Stimulated activated CD4-positive, alpha-beta T cell treated with anti-CD3 and anti-CD28 coated beads, Interleukin-4, amount 100 ng/mL, for 48 hours (primary cell): ENCODE measurements at regions not wholly inside any gene's neighbourhood (a gene's known extent, or its start where the extent isn't known, plus 50 kb on each side); places are given as distances from the start of the nearest gene placed in this dataset.
"Not testable (repeated sequence)": the region's sequence is repeated elsewhere in the genome, so short reads cannot be mapped to it uniquely, and the experiment has no call there.

Experiments used
- DNase-seq, 2 donors: peaks; one replicate each; pipeline ENCODE4 v3.0.0-alpha.2; 2020; ENCODE audit warnings: low read depth in 2 of 2

DNA sequence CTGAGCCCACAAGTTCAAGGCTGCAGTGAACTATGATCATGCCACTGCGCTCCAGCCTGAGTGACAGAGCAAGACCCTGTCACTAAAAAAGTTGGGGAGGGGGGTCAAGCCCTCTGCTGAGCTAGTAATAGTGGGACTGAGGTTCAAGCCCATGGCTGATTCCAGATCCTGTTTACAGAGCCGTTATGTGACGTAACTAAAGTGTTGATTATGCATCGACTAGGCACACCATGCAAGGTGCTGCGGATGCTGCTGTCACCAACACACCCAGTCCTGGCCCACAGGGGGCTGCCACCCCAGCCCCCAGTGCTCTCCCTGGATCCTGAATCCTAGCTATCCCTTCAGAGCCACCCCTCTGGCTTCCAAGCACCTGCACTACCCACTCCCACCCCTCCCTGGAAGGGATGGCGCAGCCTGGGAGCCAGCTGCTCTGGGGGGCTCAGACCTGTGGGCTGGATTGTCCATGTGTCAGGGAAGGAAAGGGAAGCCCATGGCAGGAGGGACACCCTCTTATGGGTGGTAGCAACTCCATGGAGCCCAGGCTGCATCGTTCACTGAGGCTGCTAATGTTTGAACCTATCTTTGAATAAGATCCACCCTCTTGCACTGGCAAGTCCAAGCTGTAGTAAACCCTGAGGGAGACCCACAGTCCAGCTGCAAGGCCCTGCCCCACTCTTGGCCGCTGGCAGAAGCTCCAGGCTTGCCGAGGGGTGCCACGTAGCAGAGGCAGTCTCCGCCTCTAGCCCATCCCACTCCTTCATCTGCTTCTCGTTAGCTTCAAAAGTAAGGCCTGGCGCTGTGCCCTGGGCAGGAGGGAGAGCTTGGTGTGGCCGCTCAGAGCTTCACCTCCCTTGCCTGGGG is 95.0 kb downstream of the SNX5 start:
- no peak for DNase-seq

DNA sequence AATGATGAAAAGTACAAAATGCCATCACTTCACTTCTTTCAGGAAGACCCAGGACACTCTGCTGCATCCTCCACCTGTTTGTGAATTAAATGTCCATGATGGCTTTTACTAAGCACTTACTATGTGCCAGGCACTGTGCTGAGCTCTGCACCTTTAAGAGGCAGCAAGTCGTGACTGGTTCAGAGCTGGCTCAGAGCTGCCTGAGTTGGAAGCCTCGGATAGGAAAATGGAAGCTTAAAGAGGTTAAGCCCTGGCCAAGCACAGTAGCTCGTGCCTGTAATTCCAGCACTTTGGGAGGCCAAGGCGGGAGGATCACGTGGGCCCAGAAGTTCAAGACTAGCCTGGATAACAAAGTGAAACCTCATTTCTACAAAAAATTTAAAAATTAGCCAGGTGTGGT is 95.6 kb downstream of the SNX5 start:
- DNase-seq, result no peak

DNA sequence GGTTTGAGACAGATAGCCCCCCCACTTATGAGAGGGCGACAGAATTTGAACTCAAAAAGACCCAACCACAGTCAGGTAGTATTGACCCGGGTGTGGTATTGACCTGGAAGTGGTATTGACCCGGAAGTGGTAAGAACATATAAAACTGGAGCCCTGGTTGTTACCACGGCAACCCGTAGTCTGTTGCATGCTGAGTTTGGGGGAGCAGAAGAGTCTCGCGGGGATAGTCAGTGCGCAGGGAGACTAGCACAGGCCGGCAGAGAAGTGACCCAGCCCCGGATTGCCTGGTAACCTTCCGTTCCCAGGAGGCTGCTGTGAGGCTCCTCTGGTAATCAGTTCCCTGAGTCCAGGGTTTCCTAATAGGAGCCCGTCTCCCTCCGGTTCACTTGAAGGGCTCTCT is 96.2 kb downstream of the SNX5 start:
- no peak for DNase-seq

DNA sequence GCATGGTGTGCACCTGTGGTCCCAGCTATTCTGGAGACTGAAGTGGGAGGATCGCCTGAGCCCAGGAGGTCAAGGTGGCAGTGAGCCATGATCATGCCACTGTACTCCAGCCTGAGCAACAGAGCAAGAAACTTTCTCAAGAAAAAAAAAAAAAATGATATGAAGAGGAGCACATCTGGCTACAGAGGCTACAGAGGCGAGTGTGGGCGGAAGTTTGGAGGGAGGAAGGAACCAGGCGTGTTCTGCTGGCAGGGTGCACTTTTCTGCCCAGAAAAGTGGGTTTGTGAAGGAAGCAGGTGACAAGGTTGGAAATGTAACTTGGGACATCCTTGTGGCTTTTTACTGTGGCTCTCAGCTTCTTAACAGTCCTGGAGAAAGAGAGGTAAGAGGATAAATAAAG is 96.7 kb downstream of the SNX5 start:
- no peak for DNase-seq

DNA sequence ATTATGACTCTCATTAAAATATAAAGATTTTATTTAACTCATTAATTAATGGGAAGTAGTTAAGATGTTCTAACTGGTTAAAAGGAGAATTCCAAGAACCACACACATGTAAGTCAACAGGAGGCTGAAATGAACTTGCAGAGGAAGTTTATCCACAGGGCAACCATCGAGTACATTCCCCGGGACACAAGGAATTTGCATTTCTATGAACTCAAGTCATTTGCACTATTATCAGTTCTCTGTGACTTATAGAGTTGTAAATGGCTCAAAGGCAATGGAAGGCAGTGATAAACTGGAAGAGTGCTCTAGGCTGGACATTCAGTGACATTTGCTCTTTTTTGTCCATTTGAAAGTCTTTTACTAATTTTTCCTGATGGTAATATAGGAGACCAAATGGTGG is 97.4 kb downstream of the SNX5 start:
- no peak for DNase-seq

DNA sequence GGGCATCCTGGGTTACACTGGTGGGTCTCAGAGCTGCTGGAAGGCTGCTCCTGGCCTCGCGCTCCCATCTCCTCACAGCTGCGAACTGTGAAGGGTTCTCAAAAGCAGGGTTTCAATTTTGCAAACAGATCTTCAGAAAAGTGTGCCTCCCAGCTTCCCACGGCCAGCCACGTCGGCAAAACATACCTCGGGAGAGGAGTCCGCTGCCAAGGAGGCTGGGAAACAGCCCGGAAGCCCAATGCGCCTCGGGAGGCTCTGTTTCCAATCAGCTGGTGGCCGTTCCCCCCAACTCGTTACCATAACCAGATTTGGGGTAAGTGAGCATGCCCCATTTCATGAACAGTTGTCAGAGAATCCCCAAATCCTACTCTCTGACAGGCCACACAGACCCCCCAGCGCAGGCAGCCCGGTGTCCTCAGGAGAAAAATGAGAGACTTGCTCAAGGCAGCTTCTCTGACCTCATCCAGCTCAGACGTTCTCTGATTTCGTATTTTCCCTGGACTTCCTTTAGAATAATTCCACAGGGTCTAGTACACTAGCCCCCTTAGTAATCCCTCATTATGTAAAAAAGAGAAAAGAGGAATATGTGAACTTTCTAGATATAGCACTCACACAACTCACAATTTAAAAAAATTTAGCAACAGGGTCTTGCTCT is 98.4 kb downstream of the SNX5 start:
- DNase-seq, result no peak

DNA sequence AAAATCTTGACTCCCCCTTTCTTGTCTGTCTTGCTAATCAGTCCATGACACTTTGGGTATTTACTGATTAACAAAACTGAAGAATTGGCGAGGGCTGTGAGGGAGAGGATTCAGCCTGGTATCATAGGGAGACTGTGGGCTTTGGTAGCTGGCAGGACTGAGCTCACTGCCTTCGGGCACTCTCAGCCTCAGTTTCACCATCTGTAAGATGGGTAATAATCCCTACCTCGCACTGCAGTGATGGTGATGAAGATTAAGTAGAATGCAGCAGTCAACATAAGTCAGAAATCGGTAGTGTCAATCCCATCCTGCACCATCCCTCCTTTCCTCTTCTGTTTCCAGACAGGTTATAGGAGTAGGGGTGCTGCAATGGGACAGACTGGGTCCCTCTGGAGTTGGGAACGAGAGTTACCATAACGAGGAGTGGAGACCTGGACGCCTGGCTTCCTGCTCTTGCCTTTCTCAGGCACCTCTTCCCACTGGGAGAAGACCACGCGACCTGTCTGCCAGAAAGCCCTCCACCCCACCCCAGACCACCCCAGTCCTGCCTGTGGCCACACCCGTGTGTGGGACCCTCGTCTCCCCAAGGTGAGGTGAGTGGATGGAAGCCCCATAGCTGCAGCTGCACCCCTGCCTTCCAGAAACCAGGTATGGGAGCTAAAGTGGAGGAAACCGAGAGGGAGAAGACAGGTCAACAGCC is 99.1 kb downstream of the SNX5 start:
- no peak for DNase-seq

DNA sequence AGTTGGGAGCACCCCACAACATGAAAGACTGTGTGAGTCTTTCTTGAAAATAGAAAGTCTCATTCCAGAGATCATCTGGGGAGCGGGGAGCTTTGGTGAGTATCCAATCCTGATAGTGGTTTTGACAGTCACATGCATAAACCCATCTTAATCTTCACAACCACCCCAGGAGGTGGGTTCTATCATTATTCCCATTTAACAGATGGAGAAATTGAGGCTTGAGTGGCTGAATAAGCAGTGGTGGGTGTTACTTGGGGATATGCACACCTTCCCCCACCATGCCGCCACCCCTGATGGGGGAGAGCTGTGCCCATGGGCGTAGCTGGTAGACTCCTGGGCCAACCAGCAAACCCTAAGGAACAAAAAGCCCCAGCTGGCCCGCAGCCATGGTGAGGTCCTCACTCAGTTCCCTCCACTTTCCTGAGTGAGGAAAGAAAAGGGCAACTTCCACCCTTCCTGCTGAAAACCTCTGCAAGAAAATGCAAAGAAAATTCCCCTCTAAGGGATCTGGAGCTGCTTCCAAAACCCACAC is 99.8 kb downstream of the SNX5 start:
- no peak for DNase-seq

DNA sequence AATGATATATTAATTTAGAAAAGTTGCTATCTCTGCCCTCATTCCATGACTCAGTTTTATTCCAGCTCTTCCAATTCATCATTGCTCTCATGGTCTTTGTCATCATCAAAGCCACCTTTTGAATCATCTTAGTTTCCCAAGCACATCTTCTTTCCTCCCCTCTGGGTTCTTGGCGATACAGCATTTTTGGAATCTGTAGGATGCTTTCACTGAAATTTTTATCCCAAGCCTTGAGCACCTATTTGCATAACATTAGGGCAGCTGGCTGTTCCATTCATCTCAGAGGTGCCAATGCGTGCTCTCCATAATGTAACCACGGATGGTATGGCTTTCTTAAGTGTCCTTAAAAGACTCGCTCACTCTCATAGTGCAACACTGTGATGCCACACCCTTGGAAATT is 100.4 kb downstream of the SNX5 start:
- DNase-seq, result no peak

DNA sequence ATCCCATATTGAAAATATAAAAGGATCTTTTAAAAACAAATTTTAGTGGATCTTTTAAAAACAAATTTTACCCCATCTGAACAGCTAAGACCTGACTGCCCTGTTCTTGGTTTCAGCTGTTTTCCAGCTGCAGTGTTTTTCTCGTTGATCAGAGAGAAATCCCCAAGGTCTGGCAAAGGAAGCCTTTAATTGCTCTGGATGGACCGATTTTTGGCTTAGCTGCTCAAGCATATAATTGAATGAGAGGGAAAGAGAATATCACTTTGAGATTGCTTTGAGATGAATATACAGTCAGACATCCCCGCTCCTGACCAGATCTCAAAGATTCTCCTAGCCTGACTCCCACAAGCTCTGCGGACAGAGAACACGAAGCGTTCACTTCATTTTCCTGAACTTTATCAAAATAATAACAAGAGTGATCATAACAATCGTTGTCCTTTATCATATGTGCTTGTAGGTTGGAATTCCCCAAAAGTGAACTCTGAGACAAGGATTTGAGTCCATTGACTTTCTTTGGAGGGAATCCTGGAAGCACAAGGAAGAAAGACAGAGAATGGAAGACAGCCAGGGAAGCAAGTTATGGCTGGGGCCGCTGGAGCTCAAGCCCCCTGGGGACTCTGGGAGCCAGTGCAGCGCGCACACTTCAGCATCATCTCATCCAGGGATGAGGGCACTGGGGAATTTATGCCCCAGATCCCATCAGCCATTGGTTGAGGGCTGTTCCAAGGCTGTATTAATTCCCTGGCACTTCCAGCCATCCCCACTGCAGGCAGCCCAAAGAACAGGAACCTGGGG is 101.3 kb downstream of the SNX5 start:
- DNase-seq, result no peak

DNA sequence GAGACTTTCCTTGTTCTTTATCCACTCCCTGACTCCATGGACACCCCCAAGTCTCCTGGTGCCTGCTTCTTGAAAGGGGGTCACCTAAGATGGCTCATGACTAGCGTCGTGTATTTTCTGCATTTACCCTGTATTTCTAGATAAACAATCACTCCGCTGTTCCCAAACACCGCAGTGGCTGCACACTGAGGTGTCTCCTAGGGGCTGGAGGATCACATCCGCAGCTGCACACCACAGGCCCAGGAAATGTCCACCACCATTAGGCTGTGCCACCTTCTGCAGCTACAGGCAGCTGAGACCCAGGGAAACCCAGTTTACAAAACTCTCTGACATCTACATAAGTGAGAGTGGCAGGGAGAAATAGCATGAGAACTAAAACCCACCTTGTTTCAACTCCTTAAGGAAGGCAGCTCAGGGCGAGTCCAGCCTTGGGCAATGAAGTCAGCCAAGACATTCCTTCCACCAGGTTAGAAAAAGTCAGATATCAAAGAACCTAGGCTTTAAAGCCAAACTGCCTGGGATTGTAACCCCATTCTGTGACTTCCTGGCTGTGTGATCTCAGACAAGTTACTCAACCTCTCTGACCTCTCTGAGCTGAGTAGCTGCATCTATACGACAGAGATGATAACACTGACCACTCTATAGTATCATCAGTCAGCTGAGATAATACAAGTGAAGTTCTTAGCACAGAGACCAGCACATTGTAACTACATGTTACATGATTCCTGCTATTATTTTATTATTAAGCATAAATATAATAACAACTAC is 102.2 kb downstream of the SNX5 start:
- no peak for DNase-seq

DNA sequence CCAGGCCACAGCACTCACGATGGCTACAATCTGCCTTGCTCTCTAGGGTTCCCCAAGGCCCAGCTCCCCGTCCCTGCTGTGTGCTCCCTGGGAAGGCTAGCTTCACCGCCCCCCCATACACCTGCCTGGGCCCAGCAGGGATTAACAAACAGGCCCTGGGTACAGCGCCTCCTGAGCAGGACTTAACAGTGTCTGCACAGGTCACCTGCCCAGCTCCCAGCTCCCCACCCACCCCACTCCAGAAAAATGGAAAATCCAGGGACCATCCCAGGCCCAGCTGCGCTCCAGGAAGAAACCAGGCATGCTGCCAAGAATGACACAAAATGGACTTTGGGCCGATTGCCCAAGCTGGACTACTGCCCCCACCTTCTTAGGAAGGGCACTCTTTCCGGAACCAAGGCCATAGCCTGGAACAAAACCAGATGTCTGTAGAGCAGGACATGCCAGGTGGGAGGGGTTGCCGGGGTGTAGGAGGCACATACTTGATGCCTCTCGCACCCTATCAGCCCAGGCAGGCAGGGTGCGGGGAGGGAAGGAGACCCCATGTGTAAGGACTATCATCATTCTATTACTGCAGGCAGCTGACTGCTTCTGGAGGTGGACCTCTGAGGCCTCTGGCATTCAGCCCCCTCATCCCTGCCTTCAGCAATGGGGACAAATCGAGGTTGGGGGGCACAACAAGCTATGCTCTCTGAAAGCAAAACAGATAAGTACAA is 104.9 kb downstream of the SNX5 start:
- DNase-seq, result no peak

DNA sequence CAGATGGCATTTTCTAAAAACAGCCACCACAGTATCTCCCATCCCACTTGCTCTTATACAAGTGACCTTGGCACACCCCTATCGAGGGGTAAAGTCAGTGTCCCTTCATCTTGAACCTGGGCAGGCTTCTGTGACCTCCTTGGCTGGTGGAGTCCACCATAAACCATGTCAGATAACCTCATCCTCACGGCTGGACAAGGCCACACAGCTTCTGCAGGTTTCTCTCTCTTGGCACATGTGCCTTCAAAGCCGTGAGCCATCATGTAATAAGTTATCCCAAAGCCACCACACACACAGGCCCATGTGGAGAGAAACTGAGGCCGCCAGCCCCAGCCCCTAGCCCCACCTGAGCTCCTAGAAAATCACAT is 105.4 kb downstream of the SNX5 start:
- DNase-seq, result no peak

DNA sequence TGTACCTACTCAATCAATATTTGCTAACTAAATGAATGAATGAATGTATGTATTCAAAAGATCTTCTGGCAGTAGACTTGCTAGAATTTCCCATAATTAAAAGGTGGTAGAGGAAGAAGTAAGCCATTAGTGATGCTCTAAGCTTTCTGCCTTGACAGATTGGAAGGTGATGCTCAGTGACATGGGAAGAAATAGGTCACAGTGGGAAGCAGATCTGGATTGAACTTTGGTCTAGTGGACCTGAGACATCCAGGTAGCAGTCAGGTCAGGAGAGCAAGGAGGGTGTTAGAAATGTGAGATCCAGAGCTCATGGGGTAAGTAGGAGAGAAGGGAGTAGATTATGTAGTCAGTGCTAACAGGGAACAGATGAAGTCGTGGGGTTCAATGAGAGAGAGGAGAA is 106.4 kb downstream of the SNX5 start:
- DNase-seq, result no peak

DNA sequence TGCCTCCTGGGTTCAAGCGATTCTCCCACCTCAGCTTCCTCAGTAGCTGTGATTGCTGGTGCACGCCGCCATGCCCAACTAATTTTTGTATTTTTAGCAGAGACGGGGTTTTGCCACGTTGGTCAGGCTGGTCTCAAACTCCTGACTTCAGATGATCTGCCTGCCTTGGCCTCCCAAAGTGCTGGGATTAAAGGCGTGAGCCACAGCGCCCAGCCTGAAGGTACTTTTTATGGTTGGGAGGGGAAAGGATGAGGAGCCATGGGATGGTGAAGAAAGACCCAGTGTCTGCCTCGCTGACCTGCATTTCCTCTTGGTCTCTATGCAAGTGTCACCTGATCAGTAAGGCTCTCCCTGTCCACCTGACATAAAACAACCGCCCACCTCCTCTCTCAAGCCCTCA is 107.0 kb downstream of the SNX5 start:
- not testable (repeated sequence) for DNase-seq

DNA sequence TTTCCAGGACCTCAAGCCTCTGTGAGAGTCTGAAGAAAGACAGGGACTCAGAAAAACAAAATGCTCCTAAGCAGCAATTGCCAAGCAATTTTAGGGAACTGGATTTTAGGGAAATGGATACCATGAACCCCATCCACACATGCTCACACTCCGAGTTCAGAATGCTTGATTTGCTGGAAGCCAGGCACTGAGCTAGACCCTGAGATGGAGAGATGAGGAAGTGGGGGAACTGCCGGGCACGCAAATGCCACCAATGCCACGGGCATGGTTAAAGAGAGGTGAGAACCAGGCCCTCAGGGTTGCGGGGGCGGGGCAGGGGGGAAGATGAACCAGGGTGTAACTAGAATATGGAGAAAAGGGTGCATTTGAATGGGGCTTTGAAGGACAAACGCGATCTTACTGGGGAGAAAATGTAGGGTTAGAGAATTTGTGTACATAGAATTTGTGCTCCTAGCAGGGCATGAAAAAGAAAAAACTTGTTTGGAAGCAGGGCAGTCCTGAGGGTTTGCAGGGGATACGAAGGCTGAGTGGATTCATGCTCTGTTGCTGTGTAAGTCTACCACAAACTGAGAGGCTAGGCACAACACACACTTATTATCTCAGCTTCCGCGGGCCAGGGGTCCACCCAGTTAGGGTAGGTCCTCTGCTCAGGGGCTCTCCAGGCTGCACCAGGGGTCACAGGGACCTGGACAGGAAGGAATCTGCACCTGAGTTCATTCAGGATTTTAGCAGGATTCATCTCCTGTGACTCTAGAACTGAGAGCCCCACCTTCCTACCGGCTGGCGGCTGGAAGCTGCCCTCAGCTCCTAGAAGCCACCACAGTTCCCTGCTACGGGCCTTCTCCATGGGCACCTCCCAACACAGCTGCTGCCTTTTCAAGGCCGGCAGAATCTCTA is 108.0 kb downstream of the SNX5 start:
- no peak for DNase-seq

DNA sequence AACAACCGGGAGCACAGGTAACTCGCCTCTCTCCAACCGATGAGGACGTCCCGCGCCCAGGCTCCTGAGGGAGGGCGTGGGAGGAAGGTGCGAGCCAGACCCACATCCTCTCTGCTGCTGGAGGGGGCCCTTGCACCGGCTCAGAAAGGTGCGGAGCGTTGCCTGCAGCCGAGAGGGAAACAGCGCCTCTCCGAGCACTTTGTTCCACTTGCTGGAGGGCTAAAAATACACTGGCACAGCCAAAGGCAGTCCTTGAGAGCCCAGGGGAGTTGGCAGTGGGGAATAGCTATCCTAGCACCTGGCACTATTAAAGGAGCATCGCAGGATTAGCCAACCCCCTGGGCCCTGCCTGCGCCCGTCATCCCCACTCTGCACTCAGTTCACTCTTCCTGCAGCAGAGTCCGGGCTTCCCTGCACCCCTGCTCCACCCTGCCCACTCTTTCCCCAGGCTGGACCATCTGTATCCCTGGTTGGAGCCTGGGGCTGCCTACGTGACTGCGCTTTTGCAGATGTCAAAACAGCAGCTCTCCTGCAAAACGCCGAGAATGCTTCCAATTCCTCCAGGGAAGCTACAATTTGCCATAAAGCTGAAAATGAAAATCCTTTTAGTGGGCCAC is 108.9 kb downstream of the SNX5 start:
- DNase-seq, result peak in 1 of 2 donors; percentile 6

DNA sequence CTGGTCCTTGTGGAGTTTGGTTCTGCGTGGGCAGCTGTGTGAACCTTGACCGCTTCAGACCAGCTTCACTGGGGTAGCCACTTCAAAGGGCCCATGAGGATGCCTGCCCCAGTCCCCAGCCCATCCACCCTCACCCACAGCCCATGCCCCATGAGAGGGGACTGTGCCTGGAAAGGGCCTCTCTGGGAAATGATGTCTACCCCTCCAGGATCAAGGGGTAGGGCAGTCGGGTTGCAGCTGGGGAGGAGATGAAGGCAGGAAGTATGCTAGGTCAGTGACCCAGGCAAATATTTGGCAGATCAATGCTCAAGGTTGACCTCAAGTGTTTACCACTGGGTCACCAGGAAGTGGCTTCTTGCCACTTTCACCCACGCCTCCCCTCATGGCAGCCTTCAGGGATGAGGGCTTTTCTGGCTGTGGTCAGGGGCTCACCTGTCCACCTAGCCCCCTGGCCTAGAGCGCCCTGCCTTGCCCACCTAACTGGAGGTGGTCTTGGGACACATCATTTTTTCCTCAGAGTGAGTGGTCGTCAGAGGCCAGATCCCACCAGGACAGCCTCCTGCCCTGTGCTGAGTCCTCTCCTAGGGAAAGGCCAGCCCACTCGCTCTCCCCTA is 109.5 kb downstream of the SNX5 start:
- no peak for DNase-seq
